HCT116 (cell line): ENCODE measurements at regions not wholly inside any gene's neighbourhood (a gene's known extent, or its start where the extent isn't known, plus 50 kb on each side); places are given as distances from the start of the nearest gene placed in this dataset.

Source experiments
- ATAC-seq: fragments of 200-7000 bp; cut with Tn5 transposase; 2 replicates; pipeline ENCODE4 v1.9.1; 2020; ENCODE audit warnings: mild to moderate bottlenecking, moderate library complexity
- BruUV-seq: library from RNA; stranded (reverse); fragments of 400-500 nt; replicated peaks from 2 replicates; lab custom pipeline; 2021; lab: Mats Ljungman, UMichigan
- CTCF ChIA-PET: fragments of 300-600 bp; sonication (Branson Sonifier 250); formaldehyde crosslinking; loops from one replicate; lab custom pipeline; 2021; ENCODE audit warnings: antibody characterized with exemption; lab: Charles Lee
- POLR2A ChIA-PET: fragments of 300-600, 350-600 bp; sonication (Branson Sonifier 250); formaldehyde crosslinking; loops from one replicate; lab custom pipeline; 2021; ENCODE audit warnings: antibody characterized with exemption; lab: Charles Lee
- RAD21 ChIA-PET, 2 experiments: fragments of 300-600 bp; sonication (Branson Sonifier 250); formaldehyde crosslinking; loops; one replicate each; lab custom pipeline; 2023; ENCODE audit warnings: low total read pairs in 2 of 2; ENCODE audit not compliant: uncharacterized antibody in 2 of 2, unreplicated experiment in 2 of 2, low non-redundant PET in 1 of 2; lab: Charles Lee
- DNase-seq: peaks from one replicate; pipeline ENCODE4 v3.0.0-alpha.2; 2010; ENCODE audit warnings: low read depth, low spot score
- H2AFZ ChIP-seq: fragments of 200-600 bp; shearing (Covaris generic), sonication (generic); 2 replicates; pipeline ENCODE4 v1.6.1; 2017; ENCODE audit warnings: low read depth, mixed run types, mixed read lengths, antibody characterized with exemption, low read length; ENCODE audit not compliant: poor library complexity, severe bottlenecking
- H3K27ac ChIP-seq: 2 replicates; pipeline ENCODE4 v1.5.1; 2012; ENCODE audit warnings: low read depth, low read length
- H3K27me3 ChIP-seq: fragments of 200-600 bp; sonication (generic); 2 replicates; pipeline ENCODE4 v1.6.1; 2016; ENCODE audit warnings: mixed run types, low read length, mixed read lengths; ENCODE audit not compliant: insufficient read depth
- H3K36me3 ChIP-seq, 2 experiments: fragments of 200-500 bp in 1 of 2; fragments of 200-600 bp in 1 of 2; sonication (Bioruptor generic) in 1 of 2; sonication (generic) in 1 of 2; 2 replicates each; pipeline versions ENCODE4 v1.5.1 to v1.6.1; 2014 to 2016; ENCODE audit warnings: low read length in 2 of 2, inconsistent platforms in 1 of 2, mixed read lengths in 1 of 2, mixed run types in 1 of 2; ENCODE audit not compliant: insufficient read depth in 2 of 2, control insufficient read depth in 1 of 2
- H3K4me1 ChIP-seq, 2 experiments: fragments of 200-600 bp in 1 of 2; sonication (generic) in 1 of 2; 2 replicates each; pipeline versions ENCODE4 v1.5.1 to v1.6.1; 2012 to 2017; ENCODE audit warnings: low read length in 2 of 2, inconsistent platforms in 1 of 2, mild to moderate bottlenecking in 1 of 2, mixed read lengths in 1 of 2, mixed run types in 1 of 2, moderate library complexity in 1 of 2; ENCODE audit not compliant: insufficient read depth in 2 of 2, control insufficient read depth in 1 of 2
- H3K4me2 ChIP-seq: fragments of 200-600 bp; sonication (generic); 2 replicates; pipeline ENCODE4 v1.6.1; 2017; ENCODE audit warnings: mixed run types, low read length, mixed read lengths
- H3K4me3 ChIP-seq, 2 experiments: fragments of 200-600 bp in 1 of 2; sonication (generic) in 1 of 2; replicated peaks in 1 of 2; 2 replicates each; pipeline ENCODE4 v1.5.1; 2011 to 2016; ENCODE audit warnings: low read length in 2 of 2, control low read depth in 1 of 2, low read depth in 1 of 2, mild to moderate bottlenecking in 1 of 2, mixed read lengths in 1 of 2, mixed run types in 1 of 2
- H3K79me2 ChIP-seq: fragments of 200-600 bp; sonication (generic); 2 replicates; pipeline ENCODE4 v1.6.1; 2017; ENCODE audit warnings: mild to moderate bottlenecking, mixed run types, low read length, moderate library complexity, mixed read lengths; ENCODE audit not compliant: insufficient read depth
- H3K9ac ChIP-seq: fragments of 200-600 bp; sonication (generic); 2 replicates; pipeline ENCODE4 v1.6.1; 2016; ENCODE audit warnings: low read length, mixed read lengths
- H3K9me2 ChIP-seq: fragments of 200-600 bp; sonication (generic), shearing (Covaris generic); 2 replicates; pipeline ENCODE4 v1.6.1; 2017; ENCODE audit warnings: mixed run types, mild to moderate bottlenecking, moderate library complexity; ENCODE audit not compliant: insufficient read depth
- H3K9me3 ChIP-seq, 2 experiments: fragments of 200-500 bp in 1 of 2; fragments of 200-600 bp in 1 of 2; sonication (Bioruptor generic) in 1 of 2; sonication (generic) in 1 of 2; 2 replicates each; pipeline ENCODE4 v1.6.1; 2014 to 2017; ENCODE audit warnings: low read length in 2 of 2, mixed read lengths in 2 of 2, inconsistent platforms in 1 of 2, low read depth in 1 of 2, mild to moderate bottlenecking in 1 of 2, mixed run types in 1 of 2, moderate library complexity in 1 of 2; ENCODE audit not compliant: control insufficient read depth in 1 of 2, insufficient read depth in 1 of 2
- H4K20me1 ChIP-seq: fragments of 200-600 bp; sonication (generic), shearing (Covaris generic); 2 replicates; pipeline ENCODE4 v1.6.1; 2017; ENCODE audit warnings: mixed run types, mild to moderate bottlenecking, moderate library complexity; ENCODE audit not compliant: insufficient read depth
- CBX3 ChIP-seq: IDR thresholded peaks from 2 replicates; pipeline ENCODE4 v1.6.1; 2012; ENCODE audit warnings: low read depth
- CEBPB ChIP-seq: IDR thresholded peaks from 2 replicates; pipeline ENCODE4 v1.6.1; 2012; ENCODE audit warnings: low read depth
- CTCF ChIP-seq, 3 experiments: fragments of 200-600 bp in 1 of 3; sonication (generic) in 1 of 3; IDR thresholded peaks in 2 of 3; conservative IDR thresholded peaks in 1 of 3; 2 replicates each; pipeline ENCODE4 v1.5.1; 2012 to 2017; ENCODE audit warnings: low read depth in 2 of 3, low read length in 2 of 3, antibody characterized with exemption in 1 of 3, borderline replicate concordance in 1 of 3, control low read depth in 1 of 3, mild to moderate bottlenecking in 1 of 3, mixed read lengths in 1 of 3, mixed run types in 1 of 3, moderate library complexity in 1 of 3; ENCODE audit not compliant: insufficient read depth in 1 of 3
- EGR1 ChIP-seq: IDR thresholded peaks from 2 replicates; pipeline ENCODE4 v1.6.1; 2012; ENCODE audit warnings: low read depth
- ELF1 ChIP-seq: IDR thresholded peaks from 2 replicates; pipeline ENCODE4 v1.6.1; 2012; ENCODE audit warnings: low read depth, borderline replicate concordance
- EZH2 ChIP-seq: fragments of 200-600 bp; sonication (generic); IDR thresholded peaks from 2 replicates; pipeline ENCODE4 v1.6.1; 2017; ENCODE audit warnings: antibody characterized with exemption, mixed run types
- FOSL1 ChIP-seq: IDR thresholded peaks from 2 replicates; pipeline ENCODE4 v1.6.1; 2012; ENCODE audit warnings: low read depth
- JUND ChIP-seq: IDR thresholded peaks from 2 replicates; pipeline ENCODE4 v1.6.1; 2012
- POLR2A ChIP-seq: IDR thresholded peaks from 2 replicates; pipeline ENCODE4 v1.7.0; 2011; ENCODE audit warnings: borderline replicate concordance; ENCODE audit not compliant: insufficient read depth, insufficient read length; ENCODE audit errors: extremely low read depth
- POLR2AphosphoS5 ChIP-seq: IDR thresholded peaks from 2 replicates; pipeline ENCODE4 v1.6.1; 2011; ENCODE audit warnings: mild to moderate bottlenecking, low read depth, low read length, moderate library complexity
- RAD21 ChIP-seq: IDR thresholded peaks from 2 replicates; pipeline ENCODE4 v1.6.1; 2012; ENCODE audit warnings: low read depth, mild to moderate bottlenecking
- TCF7L2 ChIP-seq: IDR thresholded peaks from 2 replicates; pipeline ENCODE4 v1.7.0; 2011; ENCODE audit warnings: borderline replicate concordance, inconsistent platforms; ENCODE audit not compliant: insufficient read depth, insufficient read length; ENCODE audit errors: extremely low read depth
- ZNF274 ChIP-seq: fragments of 200-500 bp; sonication (Bioruptor generic); IDR thresholded peaks from 2 replicates; pipeline ENCODE4 v1.6.1; 2014; ENCODE audit warnings: mild to moderate bottlenecking, low read depth, low read length, inconsistent platforms
- intact Hi-C: fragments of 100-400 bp; cut with micrococcal nuclease; formaldehyde crosslinking; loops from 2 replicates; pipeline ENCODE4 v1.10.0; 2022
- TF ChIP-seq, protein P1 (sequence below): IDR thresholded peaks from 2 replicates; pipeline ENCODE4 v1.6.1; 2012; ENCODE audit warnings: low read depth

DNA sequence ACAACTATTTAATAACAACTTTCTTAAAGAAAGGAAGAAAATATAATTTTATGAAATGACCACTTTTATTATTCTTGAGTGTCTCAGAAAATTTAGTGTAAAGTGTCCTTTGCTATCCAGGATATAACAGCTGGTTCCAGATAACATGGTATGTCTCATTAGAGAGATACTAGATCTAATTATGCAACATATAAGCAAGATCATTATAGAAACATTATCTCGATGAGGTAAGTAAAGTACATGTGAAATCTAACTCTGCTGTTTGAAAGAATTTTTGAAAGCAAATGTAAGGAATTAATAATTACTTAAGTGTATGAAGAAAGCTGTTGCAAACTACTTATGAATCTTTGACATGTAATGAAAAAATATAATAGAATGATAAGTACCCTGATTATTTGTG, 887.4 kb upstream of the CXADR start:
- POLR2A ChIA-PET, result no interaction called here
- TF ChIP-seq CEBPB (no peak), JUND (no peak), CBX3 (no peak), POLR2AphosphoS5 (no peak), EGR1 (no peak), POLR2A (no peak)
- TF ChIP-seq, protein P1, sequence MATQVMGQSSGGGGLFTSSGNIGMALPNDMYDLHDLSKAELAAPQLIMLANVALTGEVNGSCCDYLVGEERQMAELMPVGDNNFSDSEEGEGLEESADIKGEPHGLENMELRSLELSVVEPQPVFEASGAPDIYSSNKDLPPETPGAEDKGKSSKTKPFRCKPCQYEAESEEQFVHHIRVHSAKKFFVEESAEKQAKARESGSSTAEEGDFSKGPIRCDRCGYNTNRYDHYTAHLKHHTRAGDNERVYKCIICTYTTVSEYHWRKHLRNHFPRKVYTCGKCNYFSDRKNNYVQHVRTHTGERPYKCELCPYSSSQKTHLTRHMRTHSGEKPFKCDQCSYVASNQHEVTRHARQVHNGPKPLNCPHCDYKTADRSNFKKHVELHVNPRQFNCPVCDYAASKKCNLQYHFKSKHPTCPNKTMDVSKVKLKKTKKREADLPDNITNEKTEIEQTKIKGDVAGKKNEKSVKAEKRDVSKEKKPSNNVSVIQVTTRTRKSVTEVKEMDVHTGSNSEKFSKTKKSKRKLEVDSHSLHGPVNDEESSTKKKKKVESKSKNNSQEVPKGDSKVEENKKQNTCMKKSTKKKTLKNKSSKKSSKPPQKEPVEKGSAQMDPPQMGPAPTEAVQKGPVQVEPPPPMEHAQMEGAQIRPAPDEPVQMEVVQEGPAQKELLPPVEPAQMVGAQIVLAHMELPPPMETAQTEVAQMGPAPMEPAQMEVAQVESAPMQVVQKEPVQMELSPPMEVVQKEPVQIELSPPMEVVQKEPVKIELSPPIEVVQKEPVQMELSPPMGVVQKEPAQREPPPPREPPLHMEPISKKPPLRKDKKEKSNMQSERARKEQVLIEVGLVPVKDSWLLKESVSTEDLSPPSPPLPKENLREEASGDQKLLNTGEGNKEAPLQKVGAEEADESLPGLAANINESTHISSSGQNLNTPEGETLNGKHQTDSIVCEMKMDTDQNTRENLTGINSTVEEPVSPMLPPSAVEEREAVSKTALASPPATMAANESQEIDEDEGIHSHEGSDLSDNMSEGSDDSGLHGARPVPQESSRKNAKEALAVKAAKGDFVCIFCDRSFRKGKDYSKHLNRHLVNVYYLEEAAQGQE, result no peak
- Histone ChIP-seq H3K9me3 (peaks cover 7 to 10% of the 10 kb centered on the region in 2 experiments; a peak in 2 of 4 replicates), H3K9me2 (no peaks in the 10 kb centered on the region), H3K36me3 (no peaks in the 10 kb centered on the region), H3K4me2 (no peak overlapping the region), H3K4me1 (no peaks in the 10 kb centered on the region), H3K79me2 (no peaks in the 10 kb centered on the region), H3K9ac (no peak overlapping the region), H2AFZ (no peak overlapping the region), H3K4me3 (no peak overlapping the region), H4K20me1 (no peaks in the 10 kb centered on the region), H3K27ac (no peak overlapping the region), H3K27me3 (no peaks in the 10 kb centered on the region)
- CTCF ChIA-PET, result no interaction called here
- no TSS peak for BruUV-seq
- ATAC-seq (no peak), DNase-seq (no peak)
- intact Hi-C loops, result no loop called here
- RAD21 ChIA-PET, result no interaction called here

DNA sequence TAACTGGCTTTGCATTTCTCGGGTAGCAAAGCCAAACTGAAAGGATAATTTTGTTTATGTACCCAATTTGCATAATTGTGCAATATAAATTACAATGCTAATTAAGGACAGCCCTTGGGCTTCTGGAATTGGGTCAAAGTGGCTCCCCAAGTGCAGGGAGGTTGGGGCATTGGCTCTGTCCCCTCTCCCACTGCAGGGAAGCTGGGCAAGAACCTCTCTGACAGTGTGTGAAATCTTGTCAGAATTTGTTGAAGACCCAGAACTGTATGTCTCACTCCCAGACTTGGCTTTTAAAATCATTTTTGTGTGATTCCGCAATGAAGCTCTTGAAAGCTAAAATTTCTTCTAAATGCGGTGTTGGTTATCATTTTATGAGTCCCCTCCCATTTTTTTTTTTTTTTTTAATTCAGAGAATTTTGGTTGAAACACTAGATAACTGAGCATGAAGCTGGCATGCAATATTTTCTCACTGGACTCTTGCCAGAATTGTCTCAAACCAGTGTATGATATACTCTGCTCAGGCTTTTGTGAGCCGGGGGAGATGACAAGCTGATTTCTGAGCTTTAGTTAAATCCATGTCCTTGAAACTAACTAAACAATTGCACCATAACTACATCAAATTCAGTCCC, 878.9 kb upstream of the CXADR start:
- BruUV-seq, result no TSS peak
- H3K9ac ChIP-seq, result no peak overlapping the region
- no peak for ATAC-seq
- ChIA-PET RAD21 (no interaction called here), POLR2A (no interaction called here), CTCF (no interaction called here)
- no peak for DNase-seq
- H3K27me3 ChIP-seq, result no peaks in the 10 kb centered on the region
- no peaks in the 10 kb centered on the region for H3K9me2 ChIP-seq
- no peaks in the 10 kb centered on the region for H3K79me2 ChIP-seq
- H2AFZ ChIP-seq, result no peak overlapping the region
- H4K20me1 ChIP-seq, result no peaks in the 10 kb centered on the region
- no peak overlapping the region for H3K4me2 ChIP-seq
- no peak overlapping the region for H3K27ac ChIP-seq
- no peak overlapping the region for H3K4me3 ChIP-seq
- H3K9me3 ChIP-seq, result peaks cover 5 to 12% of the 10 kb centered on the region in 2 experiments; a peak in 2 of 4 replicates
- H3K36me3 ChIP-seq, result no peaks in the 10 kb centered on the region
- intact Hi-C loops, result no loop called here
- TF ChIP-seq ZNF274 (no peak), EZH2 (no peak), JUND (no peak), ELF1 (no peak), POLR2AphosphoS5 (no peak), EGR1 (no peak), TCF7L2 (no peak), CTCF (IDR thresholded peaks at IDR 0.05 in 2 of 3, conservative IDR thresholded peaks at IDR 0.05 in 1 of 3; ENCODE audit: borderline replicate concordance in 1 of 3, insufficient read depth in 1 of 3, low read depth in 2 of 3, low read length in 2 of 3) (no peak), CBX3 (no peak), CEBPB (no peak), RAD21 (no peak), FOSL1 (no peak)
- no peaks in the 10 kb centered on the region for H3K4me1 ChIP-seq
